Stimulated activated CD4-positive, alpha-beta T cell treated with anti-CD3 and anti-CD28 coated beads, Interleukin-15, amount 100 ng/mL, for 48 hours (primary cell): ENCODE measurements at regions not wholly inside any gene's neighbourhood (a gene's known extent, or its start where the extent isn't known, plus 50 kb on each side); places are given as distances from the start of the nearest gene placed in this dataset.
"Not testable (repeated sequence)": the region's sequence is repeated elsewhere in the genome, so short reads cannot be mapped to it uniquely, and the experiment has no call there.

Source experiments
- DNase-seq, 2 donors: peaks; one replicate each; pipeline ENCODE4 v3.0.0-alpha.2; 2020; ENCODE audit warnings: low read depth in 2 of 2

DNA sequence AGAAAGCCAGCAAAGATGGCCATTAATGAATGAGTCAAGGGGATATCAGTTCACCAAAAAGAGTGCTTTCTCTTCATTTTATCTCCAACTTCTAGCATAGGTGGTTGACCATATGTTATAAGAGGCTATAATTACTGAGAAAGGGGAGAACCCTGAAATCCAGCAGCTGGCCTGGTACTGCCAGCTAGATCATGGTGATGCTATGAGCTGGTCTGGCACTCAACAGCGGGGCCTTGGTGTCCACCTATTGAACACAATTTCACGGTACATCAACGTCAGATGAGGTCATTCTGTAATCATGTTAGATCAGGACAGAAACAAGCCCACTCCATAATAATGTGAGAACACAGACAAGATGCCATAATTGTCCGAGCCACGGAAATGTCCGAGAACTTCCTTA lies 1644.8 kb upstream of the PCDH7 start:
- no peak for DNase-seq

DNA sequence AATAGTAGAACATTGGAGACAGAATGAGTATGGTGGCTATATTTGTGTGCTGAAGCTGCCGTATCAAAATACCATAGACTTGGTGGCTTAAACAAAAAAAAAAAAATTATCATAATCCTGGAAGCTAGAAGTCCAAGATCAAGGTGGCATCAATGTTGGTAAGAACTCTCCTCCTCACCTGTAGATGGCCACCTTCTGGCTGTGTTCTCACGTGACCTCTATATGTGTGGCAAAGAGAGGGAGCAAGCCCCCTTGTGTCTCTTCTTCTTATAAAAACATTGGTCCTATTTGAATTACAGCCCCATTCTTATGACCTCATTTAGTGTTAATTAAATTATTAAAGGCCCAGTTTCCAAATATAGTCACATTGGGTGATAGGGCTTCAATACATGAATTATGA lies 1640.9 kb upstream of the PCDH7 start:
- no peak for DNase-seq

DNA sequence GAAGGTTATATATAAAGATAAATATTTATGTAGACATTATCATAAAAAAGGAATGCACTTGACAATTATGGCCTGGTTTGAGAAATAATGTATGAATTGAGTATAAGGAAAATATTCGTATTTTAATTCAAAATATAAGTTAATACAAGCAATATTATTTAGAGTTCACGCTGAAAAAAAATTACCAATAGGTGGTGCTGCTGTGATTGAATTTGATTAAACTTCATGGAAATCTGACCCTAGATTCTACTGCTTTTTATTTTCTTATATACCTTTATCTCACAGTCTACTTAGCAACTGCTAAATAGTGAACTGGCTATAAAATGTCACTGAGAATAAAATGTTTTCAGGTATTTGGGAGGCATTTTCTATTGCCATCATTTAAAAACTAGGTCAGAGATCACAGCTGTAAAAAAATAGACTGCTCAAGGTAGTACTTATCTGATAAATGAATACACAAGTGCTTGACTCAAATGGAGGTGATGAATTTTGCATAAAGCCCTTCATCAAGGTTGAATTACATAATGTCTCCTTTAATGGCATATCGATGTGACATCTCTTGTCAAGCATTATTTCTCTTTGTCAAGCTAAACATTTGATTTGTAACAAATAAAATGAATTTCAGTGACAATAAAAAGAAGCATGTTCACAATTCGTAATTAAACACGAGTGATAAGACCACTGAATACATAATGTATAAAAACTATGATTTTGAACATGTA lies 1638.8 kb upstream of the PCDH7 start:
- no peak for DNase-seq

DNA sequence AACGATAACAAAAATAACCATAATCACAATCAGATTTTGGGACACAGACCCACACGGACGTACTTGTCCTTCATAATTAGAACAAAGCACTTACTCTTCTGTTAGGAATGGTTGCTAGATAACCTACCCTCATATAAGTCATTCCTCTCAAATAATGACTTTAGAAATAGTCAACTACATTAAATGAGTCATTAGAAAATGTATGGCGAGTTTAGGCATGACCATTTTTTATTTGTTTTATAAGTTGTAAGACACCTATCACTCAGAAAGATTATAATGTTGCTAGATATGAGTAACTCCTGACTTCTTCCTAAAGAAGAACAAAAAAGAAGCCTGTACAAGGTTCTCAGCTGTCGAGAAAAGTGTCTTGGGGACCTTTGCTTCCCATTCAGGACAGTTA lies 1637.5 kb upstream of the PCDH7 start:
- no peak for DNase-seq

DNA sequence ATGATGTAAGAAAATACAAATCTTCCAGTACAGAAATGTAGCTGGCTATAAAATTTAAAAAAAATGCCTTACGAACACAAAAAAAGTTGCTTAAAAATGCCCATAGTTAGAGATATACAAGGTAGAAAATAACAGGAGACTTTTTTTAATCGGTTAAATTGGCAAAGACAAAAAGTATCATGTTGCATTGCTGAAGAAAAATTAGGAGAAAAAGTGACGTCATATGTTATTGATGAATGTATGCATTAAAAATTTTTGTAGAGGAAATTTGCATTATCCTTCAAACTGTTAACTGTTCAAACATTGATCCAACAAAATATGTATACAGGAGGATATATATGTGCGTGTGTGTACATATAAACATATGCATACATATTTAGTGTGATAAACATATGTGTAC lies 1634.4 kb upstream of the PCDH7 start:
- no peak for DNase-seq

DNA sequence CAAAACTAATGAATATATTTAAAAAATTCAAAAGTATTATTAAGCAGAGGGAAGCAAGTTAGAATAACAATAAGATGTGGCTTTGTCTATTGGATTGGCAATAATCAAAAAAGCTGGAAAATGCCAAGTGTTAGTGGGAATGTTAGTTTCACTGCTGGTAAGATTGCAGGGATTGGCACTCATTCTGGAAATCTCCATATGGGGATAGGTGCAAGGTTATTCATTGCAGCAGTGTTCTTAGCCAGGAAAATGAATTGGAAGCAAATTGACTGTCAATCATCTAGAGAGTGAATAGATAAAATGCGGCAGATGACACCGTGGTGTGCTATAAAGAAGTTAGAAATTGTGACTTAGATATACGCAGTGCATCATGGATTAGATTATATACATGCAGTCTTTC lies 1615.5 kb upstream of the PCDH7 start:
- DNase-seq: no peak

DNA sequence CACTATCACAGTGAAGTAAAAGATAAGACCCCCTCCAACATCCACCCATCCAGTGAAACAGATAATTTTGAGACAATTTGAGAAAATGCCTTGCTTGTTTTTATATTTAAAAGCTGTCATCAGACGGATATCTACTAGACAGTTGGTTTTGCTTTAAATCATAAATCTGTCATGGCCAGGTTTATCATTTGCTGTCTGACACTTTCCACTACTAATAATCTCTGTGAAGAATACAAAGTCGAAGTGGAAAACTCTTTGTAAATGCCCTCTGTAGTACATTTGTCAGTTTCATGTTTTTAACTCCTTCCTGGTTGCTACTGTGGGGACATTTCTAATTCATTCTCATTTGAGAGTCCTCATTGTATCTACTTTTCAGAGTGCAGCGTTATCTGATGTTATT lies 1606.2 kb upstream of the PCDH7 start:
- DNase-seq: no peak

DNA sequence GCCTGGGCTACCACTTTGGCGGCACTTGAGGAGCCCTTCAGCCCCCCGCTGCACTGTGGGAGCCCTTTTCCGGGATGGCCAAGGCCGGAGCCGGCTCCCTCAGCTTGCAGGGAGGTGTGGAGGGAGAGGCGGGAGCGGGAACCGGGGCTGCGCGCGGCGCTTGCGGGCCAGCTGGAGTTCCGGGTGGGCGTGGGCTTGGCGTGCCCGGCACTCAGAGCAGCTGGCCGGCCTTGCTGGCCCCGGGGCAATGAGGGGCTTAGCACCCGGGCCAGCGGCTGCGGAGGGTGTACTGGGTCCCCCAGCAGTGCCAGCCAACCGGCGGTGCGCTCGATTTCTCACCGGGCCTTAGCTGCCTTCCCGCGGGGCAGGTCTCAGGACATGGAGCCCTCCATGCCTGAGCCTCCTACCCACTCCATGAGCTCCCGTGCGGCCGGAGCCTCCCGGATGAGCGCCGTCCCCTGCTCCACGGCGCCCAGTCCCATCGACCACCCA lies 1602.9 kb upstream of the PCDH7 start:
- DNase-seq: not testable (repeated sequence)

DNA sequence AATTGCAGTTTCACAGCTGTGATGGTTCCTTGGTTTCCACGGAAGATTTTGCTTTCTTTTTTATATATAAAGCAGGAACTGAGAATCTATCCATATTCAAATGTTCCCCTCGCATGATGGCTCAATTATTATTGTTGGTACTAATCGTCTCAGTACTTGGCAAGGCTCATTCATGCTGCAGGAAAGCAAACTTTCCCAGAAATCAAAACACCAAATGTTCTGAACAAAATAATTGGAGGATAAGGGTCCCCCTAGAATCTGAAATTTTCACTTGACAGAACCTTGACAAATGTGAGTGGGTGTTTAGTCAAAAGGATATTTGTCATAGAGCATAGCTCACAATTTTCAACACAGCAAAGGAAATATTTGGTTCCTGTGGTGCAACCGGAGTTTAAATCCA lies 1598.6 kb upstream of the PCDH7 start:
- no peak for DNase-seq

DNA sequence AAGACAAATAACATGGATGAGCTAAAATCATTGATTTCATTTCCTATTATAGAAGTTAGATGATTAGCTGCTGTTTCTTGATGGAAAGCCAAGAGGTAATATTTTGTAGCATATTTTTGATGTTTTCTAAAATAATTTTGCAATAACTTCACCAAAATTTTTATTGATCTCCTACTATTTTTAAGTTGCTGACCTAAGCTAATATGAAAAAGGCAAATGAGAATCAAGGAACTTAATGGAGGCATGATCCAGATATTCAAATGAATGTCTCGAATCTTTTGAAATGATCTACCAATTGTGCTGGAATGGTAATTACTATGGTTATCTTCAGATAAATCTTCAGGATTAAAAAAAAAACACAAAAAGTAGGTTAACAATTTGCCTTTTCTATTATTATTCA lies 1591.4 kb upstream of the PCDH7 start:
- no peak for DNase-seq

DNA sequence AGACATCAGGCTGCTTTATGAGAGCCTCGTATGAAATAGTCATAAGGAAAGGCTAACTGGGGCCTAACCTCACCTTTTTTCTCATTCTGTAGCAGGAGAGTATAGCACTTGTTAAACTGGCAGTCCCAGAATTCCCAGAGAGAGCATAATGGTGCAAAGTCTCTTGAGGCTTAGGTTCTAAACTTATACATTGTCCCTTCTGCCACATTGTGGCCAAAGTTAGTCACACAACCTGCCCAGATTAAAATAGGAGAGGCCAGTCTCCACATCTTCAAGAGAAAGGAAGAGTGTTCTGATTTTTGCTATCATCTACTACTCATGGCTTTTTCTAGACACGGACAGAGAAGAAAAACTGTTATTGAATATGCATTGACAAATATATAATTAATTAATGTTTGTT lies 1588.9 kb upstream of the PCDH7 start:
- no peak for DNase-seq

DNA sequence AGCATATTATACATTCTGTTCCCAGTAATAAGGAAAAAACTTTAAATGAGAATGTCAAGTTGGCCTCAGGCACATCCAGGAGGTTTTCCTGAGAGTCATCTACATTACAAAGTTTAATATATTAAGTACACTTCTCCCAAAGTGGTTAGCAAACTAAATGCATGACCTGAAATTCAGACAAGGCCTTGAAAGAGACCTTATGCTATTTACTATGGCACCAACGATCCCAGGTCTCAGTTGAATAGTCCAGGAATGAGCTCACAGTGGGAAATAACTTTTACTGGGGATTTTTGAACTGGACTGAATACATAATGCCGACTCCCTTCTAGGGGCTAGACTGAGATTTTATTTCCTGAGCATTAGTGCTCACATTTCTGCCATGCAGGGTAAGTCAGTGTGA lies 1577.5 kb upstream of the PCDH7 start:
- no peak for DNase-seq

DNA sequence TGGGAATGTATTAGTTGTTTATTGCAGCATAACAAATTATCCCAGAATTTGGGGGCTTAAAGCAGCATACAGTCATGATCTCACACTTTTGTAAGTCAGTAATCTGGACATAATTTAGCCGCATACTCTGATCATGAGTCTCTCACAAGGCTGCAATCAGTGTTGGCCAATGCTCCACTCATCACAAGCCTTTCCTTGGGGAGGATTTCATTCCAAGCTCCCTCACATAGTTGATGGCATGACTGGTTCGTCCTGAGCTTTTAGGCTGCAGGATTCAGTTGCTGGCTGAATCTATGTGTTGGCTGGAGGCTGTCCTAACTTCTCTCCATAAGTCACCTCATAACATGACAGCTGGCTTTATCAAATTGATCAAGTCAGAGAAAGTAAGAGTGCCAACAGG lies 1568.6 kb upstream of the PCDH7 start:
- no peak for DNase-seq

DNA sequence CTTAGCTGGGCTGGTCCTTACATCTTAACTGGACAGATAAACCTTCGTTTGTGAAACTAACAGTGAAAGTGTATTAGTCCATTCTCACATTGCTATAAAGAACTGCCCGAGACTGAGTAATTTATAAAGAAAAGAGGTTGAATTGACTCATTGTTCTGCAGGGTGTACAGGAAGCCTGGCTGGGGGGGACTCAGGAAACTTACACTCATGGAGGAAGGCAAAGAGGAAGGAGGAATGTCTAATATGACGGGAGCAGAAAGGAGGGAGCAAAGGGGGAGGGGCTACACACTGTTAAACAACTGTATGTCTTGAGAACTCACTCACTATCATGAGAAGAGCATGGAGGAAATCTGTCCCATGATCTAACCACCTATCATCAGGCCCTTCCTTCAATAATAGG lies 1566.5 kb upstream of the PCDH7 start:
- no peak for DNase-seq

DNA sequence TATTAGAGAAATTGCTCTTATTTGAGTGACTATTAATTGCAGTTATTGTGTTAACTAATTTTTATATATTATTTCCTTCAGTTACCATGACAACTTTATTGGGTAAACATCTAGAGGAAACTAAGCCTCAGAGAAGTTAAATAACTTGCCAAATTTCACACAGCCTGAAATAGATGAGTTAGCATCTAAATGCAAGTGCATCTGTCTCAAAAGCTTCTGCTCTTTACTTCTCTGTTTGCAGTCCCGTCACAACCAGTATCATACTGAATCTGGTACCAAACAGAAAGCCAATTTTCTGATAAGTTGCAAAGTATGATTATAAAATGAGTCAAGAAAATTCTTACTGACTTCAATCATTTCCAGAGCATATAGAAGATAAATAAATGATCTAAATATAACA lies 1544.9 kb upstream of the PCDH7 start:
- DNase-seq: no peak

DNA sequence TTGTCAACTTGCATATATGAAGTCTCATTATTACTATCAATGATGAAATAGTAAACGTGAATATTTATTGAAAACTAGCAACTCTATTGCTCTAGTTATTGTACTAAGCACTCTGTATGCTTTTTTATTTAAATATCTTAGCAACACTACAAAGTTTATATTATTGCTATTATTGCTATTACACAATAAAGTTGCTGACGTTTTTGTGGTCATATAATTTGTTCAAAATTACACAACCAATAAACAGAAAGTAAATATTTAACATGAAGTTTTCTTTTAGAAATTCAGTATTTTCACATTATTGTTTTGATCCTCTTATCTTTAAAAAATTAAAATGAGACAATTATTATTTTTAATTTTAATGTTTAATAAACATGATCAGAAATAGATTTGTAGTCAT lies 1521.1 kb upstream of the PCDH7 start:
- DNase-seq: no peak

DNA sequence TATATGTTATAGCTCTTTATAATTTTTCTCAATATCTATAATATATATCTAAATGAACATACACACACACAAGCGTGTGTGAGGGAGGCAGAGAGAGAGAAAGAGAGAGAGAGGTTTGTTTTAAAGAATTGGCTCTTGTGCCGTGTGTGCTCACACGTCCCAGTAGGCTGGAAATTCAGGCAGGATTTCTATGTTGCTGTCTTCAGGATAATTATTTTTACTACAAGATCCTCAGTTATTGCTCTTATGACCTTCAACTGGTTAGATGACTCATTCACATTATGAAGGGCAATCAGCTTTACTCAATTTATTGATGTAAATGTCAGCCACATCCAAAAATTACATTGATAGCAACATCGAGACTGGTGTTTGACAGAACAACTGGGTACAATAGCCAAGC lies 1520.7 kb upstream of the PCDH7 start:
- no peak for DNase-seq

DNA sequence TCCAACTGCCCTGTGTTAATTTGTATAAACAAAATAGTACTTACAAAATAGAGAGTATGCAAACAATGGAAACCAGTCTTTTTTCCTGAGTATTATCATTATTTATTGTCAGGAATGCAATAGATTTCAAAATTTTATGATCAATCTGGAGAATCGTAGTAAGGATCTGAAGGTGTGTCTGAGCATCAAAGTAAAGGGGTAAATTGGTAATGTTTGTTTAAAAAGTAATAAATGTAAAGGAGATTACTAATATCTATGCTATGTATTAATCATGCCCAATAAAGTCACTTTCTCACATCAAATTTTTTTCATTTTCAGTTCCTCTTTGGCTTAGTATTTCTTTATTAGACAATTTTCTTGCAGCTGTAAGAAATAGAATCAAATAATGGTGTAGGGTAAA lies 1507.1 kb upstream of the PCDH7 start:
- DNase-seq: no peak

DNA sequence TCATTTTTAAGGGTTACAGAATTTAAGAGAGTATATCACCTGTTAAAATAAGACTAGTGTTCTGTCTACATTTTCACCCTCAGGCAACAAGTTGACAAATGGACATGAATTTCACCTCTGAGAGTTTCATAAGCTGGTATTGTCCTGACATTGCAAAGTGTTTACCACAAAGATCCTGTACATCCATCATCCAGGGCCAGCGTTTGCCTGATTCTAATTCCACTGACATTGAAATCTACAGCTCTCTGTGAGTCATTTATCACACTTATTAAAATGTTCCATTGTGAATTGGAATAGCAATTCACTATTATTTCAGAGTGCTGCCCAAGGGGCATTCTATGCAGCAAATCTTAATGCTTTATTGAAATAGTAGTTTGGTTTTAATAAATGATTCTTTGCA lies 1499.4 kb upstream of the PCDH7 start:
- no peak for DNase-seq

DNA sequence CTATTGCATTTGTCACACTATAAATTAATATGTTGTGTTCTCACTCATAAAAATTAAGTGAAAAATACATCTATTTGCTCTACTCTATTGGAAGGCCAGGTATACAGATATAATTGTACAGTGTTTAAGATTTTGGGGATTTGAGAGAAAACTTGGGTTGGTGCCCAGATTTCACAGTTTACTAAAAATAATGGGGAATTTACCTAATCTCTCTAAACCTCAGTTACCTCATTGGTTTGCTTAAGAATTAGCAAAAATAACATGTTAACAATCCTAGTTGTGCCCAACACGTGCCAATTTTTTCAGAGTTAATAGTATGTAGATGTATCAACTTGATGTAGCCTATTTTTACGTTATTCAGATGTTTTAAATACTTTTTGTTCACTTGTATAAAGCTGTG lies 1495.3 kb upstream of the PCDH7 start:
- no peak for DNase-seq

DNA sequence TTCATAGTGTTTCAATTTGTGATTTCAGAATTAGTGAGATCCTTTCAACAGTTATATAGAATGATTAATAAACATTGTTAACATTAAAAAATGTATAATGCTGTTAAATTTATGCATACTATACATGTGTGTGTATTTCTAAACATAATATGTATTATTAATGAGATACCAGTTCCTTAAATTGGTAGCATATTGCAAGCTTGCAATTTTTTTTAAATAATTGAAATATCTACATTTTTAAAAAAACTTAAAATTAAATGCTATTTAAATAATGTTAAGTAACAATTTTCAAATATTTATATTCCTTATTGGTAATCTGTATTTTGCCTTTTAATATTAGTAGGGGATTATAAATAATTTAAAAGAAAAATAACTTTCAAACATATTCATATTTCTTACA lies 1479.5 kb upstream of the PCDH7 start:
- DNase-seq: no peak

DNA sequence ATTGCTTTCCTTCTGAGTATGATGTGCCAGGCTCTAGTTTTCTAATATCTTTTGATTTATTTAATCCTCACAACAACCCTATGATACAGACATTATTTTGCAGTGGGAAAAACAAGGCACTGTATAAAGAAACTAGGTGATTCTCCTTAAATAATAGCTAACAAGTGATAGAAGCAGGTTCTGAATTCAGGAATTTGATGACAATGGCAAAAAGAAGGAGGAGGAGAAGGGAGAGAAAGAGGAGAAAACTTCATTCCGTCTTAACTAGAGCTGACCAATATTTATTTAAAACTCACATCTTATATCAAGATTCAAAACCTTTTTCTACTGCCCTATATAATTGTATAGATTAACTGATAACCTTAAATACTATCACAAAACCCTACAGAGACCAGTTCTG lies 1477.1 kb upstream of the PCDH7 start:
- no peak for DNase-seq

DNA sequence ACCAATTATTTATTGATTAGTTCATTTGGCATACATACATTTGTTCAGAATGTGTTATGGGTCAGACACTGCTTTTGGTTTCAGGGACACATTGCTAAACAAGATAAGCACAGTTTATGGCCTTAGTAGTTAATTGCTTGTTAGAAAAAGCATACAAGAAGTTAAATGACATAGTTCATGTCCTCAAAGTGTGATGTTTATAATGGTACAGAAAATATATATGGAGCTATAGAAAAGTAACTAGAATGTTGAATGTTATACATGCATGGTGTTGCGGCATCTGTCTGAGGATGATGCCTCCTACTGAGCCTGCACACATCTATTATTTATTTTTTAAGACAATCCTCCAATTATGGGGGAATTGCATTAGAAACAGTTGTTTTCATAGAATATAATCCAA lies 1476.3 kb upstream of the PCDH7 start:
- no peak for DNase-seq

DNA sequence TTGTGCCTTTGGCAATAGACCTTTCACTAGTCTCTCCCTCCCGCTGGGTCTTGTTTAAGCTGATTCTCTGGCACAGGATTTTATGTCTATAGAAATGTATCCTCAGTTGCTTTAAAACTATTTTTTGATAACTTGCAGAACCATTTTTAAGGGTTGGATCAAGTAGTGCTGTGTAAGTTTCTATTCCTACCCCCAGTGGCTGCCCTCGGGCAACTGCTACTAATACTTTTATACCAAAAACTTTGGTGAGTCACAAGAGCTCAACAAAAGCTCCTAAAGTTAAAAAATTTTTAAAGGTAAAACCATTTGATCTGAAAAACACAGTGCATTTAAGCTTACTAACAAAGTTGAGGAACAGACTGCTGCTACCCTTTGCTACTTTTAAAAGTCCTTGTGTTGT lies 1460.6 kb upstream of the PCDH7 start:
- DNase-seq: no peak
